SU-DHL-6 (cell line): ENCODE measurements at regions not wholly inside any gene's neighbourhood (a gene's known extent, or its start where the extent isn't known, plus 50 kb on each side); places are given as distances from the start of the nearest gene placed in this dataset.

Experiments
- H2AFZ ChIP-seq: fragments of 200-600 bp; sonication (generic); 2 replicates; pipeline ENCODE4 v1.6.1; 2014; ENCODE audit warnings: low read depth, mild to moderate bottlenecking, moderate library complexity, mixed read lengths, antibody characterized with exemption, low read length; ENCODE audit not compliant: severe bottlenecking
- H3F3A ChIP-seq: fragments of 200-600 bp; shearing (Covaris generic); 2 replicates; pipeline ENCODE4 v1.6.0; 2016; ENCODE audit warnings: antibody characterized with exemption, mild to moderate bottlenecking; ENCODE audit not compliant: insufficient read depth
- H3K27ac ChIP-seq: fragments of 200-600 bp; sonication (generic); 2 replicates; pipeline ENCODE4 v1.5.1; 2016; ENCODE audit warnings: low read depth, mild to moderate bottlenecking, low read length, moderate library complexity, mixed read lengths
- H3K27me3 ChIP-seq: fragments of 200-600 bp; sonication (generic), shearing (Covaris generic); 2 replicates; pipeline ENCODE4 v1.6.0; 2014; ENCODE audit warnings: mild to moderate bottlenecking, low read length
- H3K36me3 ChIP-seq: fragments of 200-600 bp; sonication (generic); 2 replicates; pipeline ENCODE4 v1.6.1; 2014; ENCODE audit warnings: mild to moderate bottlenecking, low read length, mixed read lengths
- H3K4me2 ChIP-seq: fragments of 300-600, 200-600 bp; shearing (Covaris generic), sonication (generic); 2 replicates; pipeline ENCODE4 v1.6.0; 2014; ENCODE audit warnings: low read length, low read depth, mild to moderate bottlenecking; ENCODE audit not compliant: poor library complexity, severe bottlenecking
- H3K4me3 ChIP-seq: fragments of 200-600 bp; sonication (generic); 2 replicates; pipeline ENCODE4 v1.5.1; 2014; ENCODE audit warnings: antibody characterized with exemption, low read length, mild to moderate bottlenecking, mixed read lengths; ENCODE audit not compliant: insufficient read depth, poor library complexity, severe bottlenecking
- H3K79me2 ChIP-seq: fragments of 200-600 bp; sonication (generic); 2 replicates; pipeline ENCODE4 v1.6.1; 2014; ENCODE audit warnings: mild to moderate bottlenecking, low read length, moderate library complexity; ENCODE audit not compliant: insufficient read depth
- H3K9ac ChIP-seq: fragments of 200-600 bp; sonication (generic); 2 replicates; pipeline ENCODE4 v1.7.0; 2014; ENCODE audit warnings: mild to moderate bottlenecking, low read length
- H3K9me2 ChIP-seq: fragments of 200-600 bp; sonication (generic); replicated peaks from 2 replicates; pipeline ENCODE4 v1.6.1; 2014; ENCODE audit warnings: low read length; ENCODE audit not compliant: insufficient read depth
- H3K9me3 ChIP-seq: fragments of 200-600 bp; sonication (generic); 2 replicates; pipeline ENCODE4 v1.6.1; 2014; ENCODE audit warnings: low read length, mixed read lengths; ENCODE audit not compliant: insufficient read depth
- H4K20me1 ChIP-seq: fragments of 200-600 bp; sonication (generic); 2 replicates; pipeline ENCODE4 v1.6.1; 2014; ENCODE audit warnings: low read depth, mild to moderate bottlenecking, antibody characterized with exemption, low read length, moderate library complexity, mixed read lengths
- CTCF ChIP-seq: fragments of 200-600 bp; sonication (generic); IDR thresholded peaks from one replicate; pipeline ENCODE4 v1.5.1; 2017; ENCODE audit warnings: antibody characterized with exemption, mild to moderate bottlenecking, low read length, moderate library complexity; ENCODE audit not compliant: insufficient read depth, poor library complexity, severe bottlenecking
- EZH2phosphoT487 ChIP-seq: fragments of 200-600 bp; sonication (generic), shearing (Covaris generic); conservative IDR thresholded peaks from 2 replicates; pipeline ENCODE4 v1.6.1; 2018; ENCODE audit warnings: mild to moderate bottlenecking, antibody characterized with exemption, low read length, moderate library complexity, mixed read lengths

- H3K27me3 ChIP-seq = no peaks in the 10 kb centered on the region
- H3K4me3 ChIP-seq = no peak overlapping the region
- H3K36me3 ChIP-seq = no peaks in the 10 kb centered on the region
- no peaks in the 10 kb centered on the region for H4K20me1 ChIP-seq
- no peak overlapping the region for H3K27ac ChIP-seq
- H3K4me2 ChIP-seq = no peak overlapping the region
- TF ChIP-seq EZH2phosphoT487 = no peak
- no peak for TF ChIP-seq CTCF
- H3K9me2 ChIP-seq = no peaks in the 10 kb centered on the region
- H3K79me2 ChIP-seq = no peaks in the 10 kb centered on the region
- H2AFZ ChIP-seq = no peak overlapping the region
- H3K9ac ChIP-seq = no peak overlapping the region
- H3K9me3 ChIP-seq = no peaks in the 10 kb centered on the region
- H3F3A ChIP-seq = no peaks in the 10 kb centered on the region
Measured at GRCh38 chr5:117869596-117869995, 1118.8 kb downstream of the DTWD2 start.

DNA sequence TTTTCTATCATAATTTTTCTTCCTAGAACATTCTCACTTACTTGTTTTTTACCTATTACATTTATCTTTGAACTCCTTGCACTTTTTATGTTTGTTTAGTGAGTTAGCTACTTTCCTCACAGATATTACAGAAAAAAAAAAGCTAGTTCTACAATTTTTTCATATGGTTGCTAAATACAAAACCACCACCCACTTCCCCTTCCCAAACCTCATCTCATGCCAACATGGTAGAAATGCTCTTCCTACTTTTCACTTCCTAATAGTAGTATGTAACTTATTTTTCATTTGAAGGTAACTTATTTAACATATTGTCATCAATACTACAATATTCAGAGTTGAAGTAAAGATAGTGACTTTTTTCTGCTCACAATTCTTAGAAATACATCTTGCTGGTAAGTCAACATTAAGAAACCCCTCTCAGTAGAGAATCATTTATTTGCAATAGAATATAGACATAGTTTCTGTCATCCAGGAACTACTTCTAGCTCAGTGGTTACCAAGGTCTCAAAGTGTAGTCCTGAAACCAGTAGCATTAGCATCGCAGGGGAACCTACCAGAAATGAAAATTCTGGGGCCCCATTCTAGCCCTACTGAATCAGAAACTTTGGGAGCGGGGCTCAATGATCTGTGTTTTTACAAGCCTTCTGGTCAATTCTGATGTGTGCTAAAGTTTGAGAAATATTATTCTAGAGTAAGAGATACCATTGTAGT, 1124.6 kb downstream of the DTWD2 start:
- Histone ChIP-seq H3K4me2 (no peak overlapping the region), H3K79me2 (no peaks in the 10 kb centered on the region), H3K9me2 (no peaks in the 10 kb centered on the region), H3K9ac (no peak overlapping the region), H3K4me3 (no peak overlapping the region), H4K20me1 (no peaks in the 10 kb centered on the region), H2AFZ (no peak overlapping the region), H3K27ac (no peak overlapping the region), H3K27me3 (no peaks in the 10 kb centered on the region), H3F3A (no peaks in the 10 kb centered on the region), H3K36me3 (no peaks in the 10 kb centered on the region), H3K9me3 (no peaks in the 10 kb centered on the region)
- TF ChIP-seq CTCF (no peak), EZH2phosphoT487 (no peak)

- Histone ChIP-seq H3K27ac (no peak overlapping the region), H3K4me3 (no peak overlapping the region), H4K20me1 (no peaks in the 10 kb centered on the region), H3K4me2 (no peak overlapping the region), H2AFZ (no peak overlapping the region), H3K9ac (no peak overlapping the region), H3K36me3 (no peaks in the 10 kb centered on the region), H3F3A (no peaks in the 10 kb centered on the region), H3K27me3 (no peaks in the 10 kb centered on the region), H3K9me2 (no peaks in the 10 kb centered on the region), H3K9me3 (no peaks in the 10 kb centered on the region), H3K79me2 (no peaks in the 10 kb centered on the region)
- no peak for TF ChIP-seq CTCF
- no peak for TF ChIP-seq EZH2phosphoT487
Measured at GRCh38 chr5:117860550-117860949, 1127.8 kb downstream of the DTWD2 start.
